ENCODE measurements at regions not wholly inside any gene's neighbourhood (a gene's known extent, or its start where the extent isn't known, plus 50 kb on each side); places are given as distances from the start of the nearest gene placed in this dataset.
"Not testable (repeated sequence)": the region's sequence is repeated elsewhere in the genome, so short reads cannot be mapped to it uniquely, and the experiment has no call there.

DNA sequence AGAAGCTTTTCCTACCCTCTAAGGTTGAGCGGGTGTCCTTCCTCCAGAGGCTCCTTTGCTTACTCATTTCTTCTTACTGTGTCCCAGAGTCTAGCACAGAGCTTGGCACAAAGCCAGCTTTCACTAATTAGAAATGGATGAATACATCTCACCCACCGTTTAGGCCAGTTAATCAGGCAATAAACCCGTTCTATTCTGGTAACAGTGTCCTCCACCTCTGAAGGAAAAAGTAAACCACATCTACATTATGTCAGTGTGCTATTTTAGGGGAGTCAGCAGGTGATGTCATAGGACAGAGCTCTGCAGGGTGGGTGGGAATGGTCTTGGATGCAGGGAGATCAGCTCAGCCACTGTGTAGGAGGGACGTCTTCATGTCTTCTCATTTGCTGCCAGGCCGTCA is 109.2 kb downstream of the OSTF1 start:
- DNase-seq (ENCODE audit: low spot score): no peak

GRCh38 chr9:75198436-75198835 is 110.1 kb downstream of the OSTF1 start:
- no peak for DNase-seq (ENCODE audit: low spot score)

- peak; percentile 62 for DNase-seq (ENCODE audit: low spot score)
These were observed 112.7 kb downstream of the OSTF1 start for GRCh38 chr9:75200892-75201470.

- DNase-seq (ENCODE audit: low spot score): no peak
These were observed 113.3 kb downstream of the OSTF1 start for GRCh38 chr9:75201480-75202209.

DNA sequence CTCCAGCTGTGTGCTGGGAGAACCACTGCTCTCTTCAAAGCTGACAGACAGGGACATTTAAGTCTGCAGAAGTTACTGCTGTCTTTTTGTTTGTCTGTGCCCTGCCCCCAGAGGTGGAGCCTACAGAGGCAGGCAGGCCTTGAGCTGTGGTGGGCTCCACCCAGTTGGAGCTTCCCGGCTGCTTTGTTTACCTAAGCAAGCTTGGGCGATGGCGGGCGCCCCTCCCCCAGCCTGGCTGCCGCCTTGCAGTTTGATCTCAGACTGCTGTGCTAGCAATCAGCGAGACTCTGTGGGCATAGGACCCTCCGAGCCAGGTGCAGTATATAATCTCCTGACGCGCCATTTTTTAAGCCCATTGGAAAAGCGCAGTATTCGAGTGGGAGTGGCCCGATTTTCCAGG is 119.7 kb downstream of the OSTF1 start:
- not testable (repeated sequence) for DNase-seq (ENCODE audit: low spot score)

DNA sequence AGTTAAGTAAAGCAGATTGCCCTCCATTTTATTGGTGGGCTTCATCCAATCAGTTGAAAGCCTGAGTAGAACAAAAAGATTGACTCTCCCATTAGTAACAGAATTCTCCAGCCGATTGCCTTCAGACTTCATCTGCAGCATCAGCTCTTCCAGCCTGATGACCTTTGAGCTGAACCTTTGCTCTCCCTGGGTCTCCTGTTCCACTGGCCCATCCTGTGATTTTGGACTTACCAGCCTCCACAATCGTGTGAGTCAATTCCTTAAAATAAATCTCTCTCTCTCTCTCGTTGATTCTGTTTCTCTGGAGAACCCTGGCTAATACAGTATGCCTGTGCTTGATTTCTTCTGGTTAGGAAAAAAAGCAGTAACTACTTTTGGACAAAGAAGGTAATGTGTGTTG is 121.9 kb downstream of the OSTF1 start:
- no peak for DNase-seq (ENCODE audit: low spot score)

- DNase-seq (ENCODE audit: low spot score): no peak
These were observed 125.5 kb downstream of the OSTF1 start for GRCh38 chr9:75213765-75214164.

GRCh38 chr9:75226403-75227139 is 138.3 kb downstream of the OSTF1 start:
- no peak for DNase-seq (ENCODE audit: low spot score)

DNA sequence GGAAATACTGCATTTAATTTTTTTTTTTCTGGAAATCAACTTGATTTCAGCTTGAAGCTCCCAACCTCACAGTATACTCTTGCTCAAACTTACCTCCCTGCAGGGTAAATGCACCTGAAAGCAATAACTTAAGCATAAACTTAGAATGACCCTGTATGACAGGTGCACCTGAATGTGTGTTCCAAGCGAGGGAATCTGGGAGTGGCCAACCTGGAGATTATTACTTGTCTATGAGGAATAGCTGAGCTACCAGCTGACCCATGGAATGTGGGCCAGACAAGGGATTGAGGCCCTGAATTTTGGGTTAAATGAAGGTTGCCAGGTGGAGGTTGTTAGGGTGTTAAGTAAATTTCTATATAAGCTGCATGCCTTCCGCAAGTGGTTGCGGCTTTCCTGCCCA is 140.6 kb downstream of the OSTF1 start:
- DNase-seq (ENCODE audit: low spot score): no peak

GRCh38 chr9:75229605-75230332 is 141.5 kb downstream of the OSTF1 start:
- DNase-seq (ENCODE audit: low spot score): no peak

GRCh38 chr9:75230469-75230868 is 142.2 kb downstream of the OSTF1 start:
- DNase-seq (ENCODE audit: low spot score): no peak

GRCh38 chr9:75231167-75231566 is 142.9 kb downstream of the OSTF1 start:
- no peak for DNase-seq (ENCODE audit: low spot score)

- DNase-seq (ENCODE audit: low spot score): no peak
These were observed 144.7 kb downstream of the OSTF1 start for GRCh38 chr9:75233011-75233410.

- DNase-seq (ENCODE audit: low spot score): no peak
These were observed 147.3 kb downstream of the OSTF1 start for GRCh38 chr9:75235632-75236031.

GRCh38 chr9:75238311-75238976 is 150.1 kb downstream of the OSTF1 start:
- peak; percentile 63 for DNase-seq (ENCODE audit: low spot score)

DNA sequence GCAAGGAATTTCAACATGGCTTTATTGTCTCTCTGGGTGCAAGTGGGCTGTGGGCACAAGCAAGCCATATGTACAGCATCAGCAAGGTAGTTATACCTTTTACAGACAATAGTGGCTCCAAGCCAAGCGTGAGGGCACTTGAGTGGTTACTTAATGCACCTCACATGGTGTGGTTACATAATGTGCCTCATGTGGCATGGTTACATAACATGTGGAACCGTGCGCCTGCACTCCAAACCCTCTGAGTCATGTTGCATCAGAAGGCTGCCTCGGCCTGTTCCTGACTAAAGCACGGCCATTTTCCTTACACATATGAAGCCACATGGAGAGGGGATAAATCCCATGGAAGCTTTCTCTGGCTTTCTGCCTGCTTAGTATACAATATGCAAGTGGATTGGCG is 150.9 kb downstream of the OSTF1 start:
- no peak for DNase-seq (ENCODE audit: low spot score)

GRCh38 chr9:75242426-75242825 is 154.1 kb downstream of the OSTF1 start:
- DNase-seq (ENCODE audit: low spot score): no peak

- no peak for DNase-seq (ENCODE audit: low spot score)
These were observed 158.6 kb downstream of the OSTF1 start for GRCh38 chr9:75246949-75247348.

- peak; percentile 44 for DNase-seq (ENCODE audit: low spot score)
These were observed 177.2 kb downstream of the OSTF1 start for GRCh38 chr9:75265525-75265972.

DNA sequence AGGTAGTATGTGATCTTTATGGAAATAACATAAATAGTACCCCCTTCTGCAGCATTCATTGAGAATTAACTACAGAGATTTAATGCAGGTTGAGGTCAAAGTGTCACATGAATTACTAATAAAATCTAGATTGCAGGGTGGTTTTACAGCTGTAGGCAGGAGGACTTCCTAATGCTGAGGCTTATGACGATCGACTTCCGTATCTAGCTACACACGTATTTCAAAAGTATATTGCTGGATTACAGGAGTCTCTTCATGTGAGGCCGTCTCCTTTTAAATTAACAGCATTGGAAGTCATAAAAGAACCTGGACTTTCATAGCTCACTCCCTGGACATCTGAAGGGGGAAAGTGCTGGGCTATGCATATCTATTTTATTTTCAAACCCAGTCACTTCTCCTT is 180.9 kb downstream of the OSTF1 start:
- DNase-seq (ENCODE audit: low spot score): no peak

DNA sequence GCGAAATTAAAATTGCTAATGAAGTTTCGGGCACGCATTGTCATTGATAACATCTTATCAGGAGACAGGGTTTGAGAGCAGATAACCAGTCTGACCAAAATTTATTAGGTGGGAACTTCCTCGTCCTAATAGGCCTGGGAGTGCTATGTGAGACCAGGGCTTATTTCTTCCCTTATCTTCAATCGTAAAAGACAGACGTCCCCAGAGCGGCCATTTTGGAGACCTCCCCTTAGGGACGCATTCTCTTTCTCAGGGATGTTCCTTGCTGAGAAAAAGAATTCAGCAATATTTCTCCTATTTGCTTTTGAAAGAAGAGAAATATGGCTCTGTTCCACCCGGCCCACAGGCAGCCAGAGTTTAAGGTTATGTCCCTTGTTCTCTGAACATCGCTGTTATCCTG is 184.7 kb downstream of the OSTF1 start:
- not testable (repeated sequence) for DNase-seq (ENCODE audit: low spot score)

GRCh38 chr9:75274781-75275180 is 186.5 kb downstream of the OSTF1 start:
- DNase-seq (ENCODE audit: low spot score): no peak

Data from kidney capillary endothelial cell (primary cell).